ENCODE measurements at regions not wholly inside any gene's neighbourhood (a gene's known extent, or its start where the extent isn't known, plus 50 kb on each side); places are given as distances from the start of the nearest gene placed in this dataset.

GRCh38 chr2:22616031-22616430 lies 768.9 kb upstream of the KLHL29 start:
- intact Hi-C loops (cut with DNase I), result no loop called here
- WGBS, 4 donors, result 72 to 93% (median 84%) methylated on average over 3 of the region's 3 CpGs

GRCh38 chr2:22623620-22624019 lies 761.4 kb upstream of the KLHL29 start:
- intact Hi-C loops (cut with DNase I), result no loop called here
- Histone ChIP-seq H3K36me3 (no peaks in the 10 kb centered on the region), H3K27me3 (no peaks in the 10 kb centered on the region), H3K27ac (no peak overlapping the region), H3K4me1 (no peaks in the 10 kb centered on the region), H3K9me3 (no peaks in the 10 kb centered on the region), H3K4me3 (no peak overlapping the region)
- ATAC-seq (no peak), DNase-seq (no peak)
- TF ChIP-seq, protein P1, sequence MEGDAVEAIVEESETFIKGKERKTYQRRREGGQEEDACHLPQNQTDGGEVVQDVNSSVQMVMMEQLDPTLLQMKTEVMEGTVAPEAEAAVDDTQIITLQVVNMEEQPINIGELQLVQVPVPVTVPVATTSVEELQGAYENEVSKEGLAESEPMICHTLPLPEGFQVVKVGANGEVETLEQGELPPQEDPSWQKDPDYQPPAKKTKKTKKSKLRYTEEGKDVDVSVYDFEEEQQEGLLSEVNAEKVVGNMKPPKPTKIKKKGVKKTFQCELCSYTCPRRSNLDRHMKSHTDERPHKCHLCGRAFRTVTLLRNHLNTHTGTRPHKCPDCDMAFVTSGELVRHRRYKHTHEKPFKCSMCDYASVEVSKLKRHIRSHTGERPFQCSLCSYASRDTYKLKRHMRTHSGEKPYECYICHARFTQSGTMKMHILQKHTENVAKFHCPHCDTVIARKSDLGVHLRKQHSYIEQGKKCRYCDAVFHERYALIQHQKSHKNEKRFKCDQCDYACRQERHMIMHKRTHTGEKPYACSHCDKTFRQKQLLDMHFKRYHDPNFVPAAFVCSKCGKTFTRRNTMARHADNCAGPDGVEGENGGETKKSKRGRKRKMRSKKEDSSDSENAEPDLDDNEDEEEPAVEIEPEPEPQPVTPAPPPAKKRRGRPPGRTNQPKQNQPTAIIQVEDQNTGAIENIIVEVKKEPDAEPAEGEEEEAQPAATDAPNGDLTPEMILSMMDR (IDR thresholded peaks at IDR 0.05), result no peak
- no peak for TF ChIP-seq POLR2A (IDR thresholded peaks at IDR 0.05)
- 77 to 82% (median 80%) methylated on average over 3 of the region's 3 CpGs for WGBS, 4 donors

More at GRCh38 chr2:22616031-22616430, 768.9 kb upstream of the KLHL29 start:
- peaks cover 0 to 7% (median 0%) of the 10 kb centered on the region in 9 donors for H3K27me3 ChIP-seq
- ATAC-seq (no peak), DNase-seq (no peak)
- no peaks in the 10 kb centered on the region for H3K9me3 ChIP-seq
- H3K4me3 ChIP-seq, result no peak overlapping the region
- H3K27ac ChIP-seq, result no peak overlapping the region
- TF ChIP-seq, protein P1 (IDR thresholded peaks at IDR 0.05), result no peak
- no peak for TF ChIP-seq POLR2A (IDR thresholded peaks at IDR 0.05)
- H3K4me1 ChIP-seq, result no peaks in the 10 kb centered on the region
- no peaks in the 10 kb centered on the region for H3K36me3 ChIP-seq

GRCh38 chr2:22626621-22627020 lies 758.4 kb upstream of the KLHL29 start:
- H3K4me3 ChIP-seq, result no peak overlapping the region
- intact Hi-C loops (cut with DNase I), result no loop called here
- no peak overlapping the region for H3K27ac ChIP-seq
- H3K27me3 ChIP-seq, result no peaks in the 10 kb centered on the region
- no peaks in the 10 kb centered on the region for H3K4me1 ChIP-seq
- H3K36me3 ChIP-seq, result no peaks in the 10 kb centered on the region
- DNase-seq (no peak), ATAC-seq (no peak)
- WGBS, 4 donors, result 45 to 61% (median 50%) methylated on average over 2 of the region's 2 CpGs
- H3K9me3 ChIP-seq, result no peaks in the 10 kb centered on the region
- TF ChIP-seq, protein P1 (IDR thresholded peaks at IDR 0.05), result no peak
- TF ChIP-seq POLR2A (IDR thresholded peaks at IDR 0.05), result no peak

- TF ChIP-seq, protein P1 (IDR thresholded peaks at IDR 0.05), result no peak
- TF ChIP-seq POLR2A (IDR thresholded peaks at IDR 0.05), result no peak
- H3K27ac ChIP-seq, result no peak overlapping the region
- WGBS, 4 donors, result 49 to 69% (median 68%) methylated on average over 2 of the region's 2 CpGs
- H3K4me3 ChIP-seq, result no peak overlapping the region
- intact Hi-C loops (cut with DNase I), result no loop called here
- no peak for DNase-seq
- ATAC-seq, result no peak
- no peaks in the 10 kb centered on the region for H3K27me3 ChIP-seq
- H3K9me3 ChIP-seq, result no peaks in the 10 kb centered on the region
- no peaks in the 10 kb centered on the region for H3K4me1 ChIP-seq
- no peaks in the 10 kb centered on the region for H3K36me3 ChIP-seq
Observed at GRCh38 chr2:22628221-22628620, 756.8 kb upstream of the KLHL29 start.

Measured in heart left ventricle (tissue), 16 donors.